IMR-90 (cell line): ENCODE measurements at regions not wholly inside any gene's neighbourhood (a gene's known extent, or its start where the extent isn't known, plus 50 kb on each side); places are given as distances from the start of the nearest gene placed in this dataset.

Experiments
- ATAC-seq: fragments of 200-7000 bp; cut with Tn5 transposase; 2 replicates; pipeline ENCODE4 v1.9.1; 2020; ENCODE audit warnings: low read depth, mild to moderate bottlenecking, moderate library complexity
- BruUV-seq: library from RNA; stranded (reverse); fragments of 400-500 nt; replicated peaks from 2 replicates; lab custom pipeline; 2021; lab: Mats Ljungman, UMichigan
- CTCF ChIA-PET: fragments of 300-600 bp; formaldehyde crosslinking; extraction: SDS; loops from one replicate; lab custom pipeline; 2021; ENCODE audit warnings: antibody characterized with exemption; lab: Yijun Ruan, JAX
- POLR2A ChIA-PET: fragments of 300-600 bp; sonication (Branson Sonifier 250); formaldehyde crosslinking; loops from one replicate; lab custom pipeline; 2022; ENCODE audit warnings: antibody characterized with exemption; ENCODE audit not compliant: unreplicated experiment; lab: Charles Lee
- DNase-seq: peaks from one replicate; pipeline ENCODE4 v3.0.0; 2013
- H2AFZ ChIP-seq: replicated peaks from 2 replicates; pipeline ENCODE3; 2013; ENCODE audit warnings: low read length, mild to moderate bottlenecking; ENCODE audit not compliant: poor library complexity
- H2AK5ac ChIP-seq: 2 replicates; pipeline ENCODE4 v1.6.1; 2013; ENCODE audit warnings: low read depth, low read length, inconsistent platforms
- H2AK9ac ChIP-seq: replicated peaks from 2 replicates; pipeline ENCODE3; 2013; ENCODE audit warnings: mild to moderate bottlenecking, low read depth, low read length, moderate library complexity; ENCODE audit not compliant: poor library complexity
- H2BK120ac ChIP-seq: 2 replicates; pipeline ENCODE4 v1.6.1; 2013; ENCODE audit warnings: low read depth, low read length, inconsistent platforms
- H2BK15ac ChIP-seq: 3 replicates; pipeline ENCODE4 v1.6.1; 2013; ENCODE audit warnings: low read depth, low read length, inconsistent platforms
- H2BK20ac ChIP-seq: 2 replicates; pipeline ENCODE4 v1.6.1; 2013; ENCODE audit warnings: low read depth, mild to moderate bottlenecking, inconsistent platforms, low read length, moderate library complexity
- H2BK5ac ChIP-seq: 2 replicates; pipeline ENCODE4 v1.6.1; 2013; ENCODE audit warnings: mild to moderate bottlenecking, low read depth, low read length, inconsistent platforms; ENCODE audit not compliant: poor library complexity, severe bottlenecking
- H3K14ac ChIP-seq: replicated peaks from 2 replicates; pipeline ENCODE4 v1.6.1; 2013; ENCODE audit warnings: low read depth, low read length, inconsistent platforms
- H3K18ac ChIP-seq: 2 replicates; pipeline ENCODE4 v1.6.1; 2013; ENCODE audit warnings: low read depth, low read length, control low read depth
- H3K23ac ChIP-seq: 2 replicates; pipeline ENCODE4 v1.6.1; 2013; ENCODE audit warnings: low read depth, low read length, inconsistent platforms
- H3K27ac ChIP-seq: 2 replicates; pipeline ENCODE4 v1.5.1; 2013; ENCODE audit warnings: mild to moderate bottlenecking, control low read depth, low read length; ENCODE audit not compliant: insufficient read depth
- H3K27me3 ChIP-seq: 2 replicates; pipeline ENCODE4 v1.6.1; 2013; ENCODE audit warnings: low read length; ENCODE audit not compliant: control insufficient read depth, insufficient read depth
- H3K36me3 ChIP-seq: 2 replicates; pipeline ENCODE4 v1.6.1; 2013; ENCODE audit warnings: low read length, mixed read lengths; ENCODE audit not compliant: control insufficient read depth, insufficient read depth
- H3K4ac ChIP-seq: 2 replicates; pipeline ENCODE4 v1.6.1; 2013; ENCODE audit warnings: low read depth, low read length, inconsistent platforms
- H3K4me1 ChIP-seq: 2 replicates; pipeline ENCODE4 v1.6.1; 2013; ENCODE audit warnings: low read length, mixed read lengths; ENCODE audit not compliant: control insufficient read depth, insufficient read depth
- H3K4me2 ChIP-seq: 2 replicates; pipeline ENCODE4 v1.6.1; 2013; ENCODE audit warnings: low read depth, mild to moderate bottlenecking, control low read depth, low read length, moderate library complexity
- H3K4me3 ChIP-seq: 2 replicates; pipeline ENCODE4 v1.5.1; 2013; ENCODE audit warnings: low read depth, mild to moderate bottlenecking, control low read depth, low read length, moderate library complexity; ENCODE audit not compliant: insufficient read depth
- H3K56ac ChIP-seq: 2 replicates; pipeline ENCODE4 v1.6.1; 2013; ENCODE audit warnings: low read length, inconsistent platforms; ENCODE audit not compliant: insufficient read depth; ENCODE audit errors: extremely low read depth
- H3K79me1 ChIP-seq, 2 experiments: 2 replicates each; pipeline ENCODE4 v1.6.1; 2013; ENCODE audit warnings: low read length in 2 of 2, inconsistent platforms in 1 of 2, low read depth in 1 of 2
- H3K9ac ChIP-seq: 2 replicates; pipeline ENCODE4 v1.6.1; 2013; ENCODE audit warnings: low read depth, low read length, control low read depth
- H3K9me1 ChIP-seq: 2 replicates; pipeline ENCODE4 v1.6.1; 2013; ENCODE audit warnings: low read length, inconsistent platforms; ENCODE audit not compliant: insufficient read depth
- H3K9me3 ChIP-seq: 2 replicates; pipeline ENCODE4 v1.6.1; 2013; ENCODE audit warnings: low read length; ENCODE audit not compliant: control insufficient read depth, insufficient read depth
- H4K20me1 ChIP-seq: 2 replicates; pipeline ENCODE4 v1.6.1; 2013; ENCODE audit warnings: low read length, inconsistent platforms; ENCODE audit not compliant: insufficient read depth
- H4K5ac ChIP-seq: 2 replicates; pipeline ENCODE4 v1.6.1; 2013; ENCODE audit warnings: mild to moderate bottlenecking, low read depth, low read length, control low read depth
- H4K8ac ChIP-seq, 2 experiments: 2 replicates each; pipeline ENCODE4 v1.6.1; 2013; ENCODE audit warnings: low read depth in 2 of 2, low read length in 2 of 2, control low read depth in 1 of 2, inconsistent platforms in 1 of 2
- H4K91ac ChIP-seq: 2 replicates; pipeline ENCODE4 v1.6.1; 2013; ENCODE audit warnings: low read depth, low read length, inconsistent platforms; ENCODE audit not compliant: insufficient read depth
- BHLHE40 ChIP-seq: fragments of 150-350 bp; IDR thresholded peaks from 2 replicates; pipeline ENCODE4 v1.6.1; 2016; ENCODE audit warnings: mild to moderate bottlenecking, low read depth, low read length
- CEBPB ChIP-seq: IDR thresholded peaks from 2 replicates; pipeline ENCODE4 v1.6.1; 2012; ENCODE audit warnings: low read depth, low read length, improper control_type of control experiment
- CHD1 ChIP-seq: IDR thresholded peaks from 2 replicates; pipeline ENCODE4 v1.6.1; 2012; ENCODE audit warnings: low read depth, low read length, improper control_type of control experiment
- ELK1 ChIP-seq: fragments of 150-350 bp; IDR thresholded peaks from 2 replicates; pipeline ENCODE4 v1.6.1; 2016; ENCODE audit warnings: low read depth, mild to moderate bottlenecking, low read length, moderate library complexity, borderline replicate concordance
- FOS ChIP-seq: fragments of 150-350 bp; IDR thresholded peaks from 2 replicates; pipeline ENCODE4 v1.6.1; 2016; ENCODE audit warnings: low read depth, low read length
- MAFK ChIP-seq: IDR thresholded peaks from 2 replicates; pipeline ENCODE4 v1.6.1; 2012; ENCODE audit warnings: low read depth, low read length, improper control_type of control experiment
- MAZ ChIP-seq: IDR thresholded peaks from 2 replicates; pipeline ENCODE4 v1.6.1; 2012; ENCODE audit warnings: low read depth, mild to moderate bottlenecking, low read length, improper control_type of control experiment, moderate library complexity, borderline replicate concordance
- MXI1 ChIP-seq: IDR thresholded peaks from 2 replicates; pipeline ENCODE4 v1.6.1; 2012; ENCODE audit warnings: low read depth, mild to moderate bottlenecking, low read length, moderate library complexity, borderline replicate concordance
- NFE2L2 ChIP-seq: fragments of 150-350 bp; IDR thresholded peaks from 2 replicates; pipeline ENCODE4 v1.6.1; 2016; ENCODE audit warnings: low read depth, mild to moderate bottlenecking, low read length
- POLR2A ChIP-seq: IDR thresholded peaks from 2 replicates; pipeline ENCODE4 v1.6.1; 2012; ENCODE audit warnings: mild to moderate bottlenecking, low read depth, low read length
- RAD21 ChIP-seq: IDR thresholded peaks from 2 replicates; pipeline ENCODE4 v1.6.1; 2012; ENCODE audit warnings: low read length, improper control_type of control experiment
- RCOR1 ChIP-seq: IDR thresholded peaks from 2 replicates; pipeline ENCODE4 v1.6.1; 2012; ENCODE audit warnings: mild to moderate bottlenecking, low read length, improper control_type of control experiment; ENCODE audit not compliant: insufficient replicate concordance
- RFX5 ChIP-seq: IDR thresholded peaks from 2 replicates; pipeline ENCODE4 v1.8.0; 2012; ENCODE audit warnings: low read depth, mild to moderate bottlenecking, low read length, moderate library complexity
- SMC3 ChIP-seq: fragments of 150-350 bp; IDR thresholded peaks from 2 replicates; pipeline ENCODE4 v1.6.1; 2016; ENCODE audit warnings: low read depth, mild to moderate bottlenecking, antibody characterized with exemption, low read length, moderate library complexity
- USF2 ChIP-seq: fragments of 150-350 bp; IDR thresholded peaks from 2 replicates; pipeline ENCODE4 v1.6.1; 2017; ENCODE audit warnings: mild to moderate bottlenecking, antibody characterized with exemption, low read length, low read depth
- WGBS, 2 experiments: methylation state at CpG; one replicate each; pipeline versions ENCODE4 v1.1.5 to v1.1.7; 2013; ENCODE audit warnings: missing lambda C conversion rate in 2 of 2; ENCODE audit not compliant: insufficient read length in 1 of 2; ENCODE audit errors: extremely low coverage in 2 of 2; 5-methylcytosine and 5-hydroxymethylcytosine counted together
- dilution Hi-C: fragments of 300-500 bp; cut with HindIII; formaldehyde crosslinking; loops from one replicate; pipeline ENCODE4 v1.14.3; 2018; ENCODE audit warnings: low sequenced_read_pairs; ENCODE audit not compliant: unreplicated experiment
- in situ Hi-C: fragments of 300-500 bp; cut with MboI; formaldehyde crosslinking; loops from 3 replicates; pipeline ENCODE4 v1.14.3; 2019; ENCODE audit warnings: low sequenced_read_pairs, inconsistent platforms, mixed read lengths
- intact Hi-C: fragments of 100-400 bp; cut with micrococcal nuclease; formaldehyde crosslinking; loops from 2 replicates; pipeline ENCODE4 v1.10.0; 2022
- TF ChIP-seq, protein P1 (sequence below): conservative IDR thresholded peaks from 2 replicates; pipeline ENCODE4 v1.5.1; 2012; ENCODE audit warnings: mild to moderate bottlenecking, low read depth, low read length, improper control_type of control experiment

- no peak overlapping the region for H3K4me3 ChIP-seq
- no peak overlapping the region for H2BK20ac ChIP-seq
- no peak overlapping the region for H4K91ac ChIP-seq
- H3K9me3 ChIP-seq: peaks cover 2% of the 10 kb centered on the region; the same call in 1 of the 2 replicates
- ATAC-seq: no peak
- ChIA-PET POLR2A (no interaction called here), CTCF (no interaction called here)
- no peak overlapping the region for H3K18ac ChIP-seq
- no peaks in the 10 kb centered on the region for H3K27me3 ChIP-seq
- no peak overlapping the region for H3K56ac ChIP-seq
- no peaks in the 10 kb centered on the region for H3K36me3 ChIP-seq
- no peak overlapping the region for H3K23ac ChIP-seq
- no peak overlapping the region for H3K4ac ChIP-seq
- H3K4me2 ChIP-seq: no peak overlapping the region
- dilution Hi-C loops: no loop called here
- H3K27ac ChIP-seq: no peak overlapping the region
- H2AK5ac ChIP-seq: no peak overlapping the region
- H2BK120ac ChIP-seq: no peak overlapping the region
- H2AFZ ChIP-seq: no peak overlapping the region
- in situ Hi-C loops: no loop called here
- H3K9ac ChIP-seq: no peak overlapping the region
- H4K8ac ChIP-seq: no peak overlapping the region
- no peak overlapping the region for H2BK15ac ChIP-seq
- no peaks in the 10 kb centered on the region for H4K20me1 ChIP-seq
- DNase-seq: no peak
- intact Hi-C loops: no loop called here
- no peak overlapping the region for H3K14ac ChIP-seq
- H3K4me1 ChIP-seq: no peaks in the 10 kb centered on the region
- WGBS, 2 experiments: no CpG with 5 or more reads among the region's 2 CpGs
- no TSS peak for BruUV-seq
- TF ChIP-seq RCOR1 (no peak), CEBPB (no peak), POLR2A (no peak), CHD1 (no peak), MXI1 (no peak), MAFK (no peak), MAZ (no peak), RAD21 (no peak), RFX5 (no peak), ELK1 (no peak), SMC3 (no peak), FOS (no peak), BHLHE40 (no peak), NFE2L2 (no peak), USF2 (no peak)
- TF ChIP-seq, protein P1, sequence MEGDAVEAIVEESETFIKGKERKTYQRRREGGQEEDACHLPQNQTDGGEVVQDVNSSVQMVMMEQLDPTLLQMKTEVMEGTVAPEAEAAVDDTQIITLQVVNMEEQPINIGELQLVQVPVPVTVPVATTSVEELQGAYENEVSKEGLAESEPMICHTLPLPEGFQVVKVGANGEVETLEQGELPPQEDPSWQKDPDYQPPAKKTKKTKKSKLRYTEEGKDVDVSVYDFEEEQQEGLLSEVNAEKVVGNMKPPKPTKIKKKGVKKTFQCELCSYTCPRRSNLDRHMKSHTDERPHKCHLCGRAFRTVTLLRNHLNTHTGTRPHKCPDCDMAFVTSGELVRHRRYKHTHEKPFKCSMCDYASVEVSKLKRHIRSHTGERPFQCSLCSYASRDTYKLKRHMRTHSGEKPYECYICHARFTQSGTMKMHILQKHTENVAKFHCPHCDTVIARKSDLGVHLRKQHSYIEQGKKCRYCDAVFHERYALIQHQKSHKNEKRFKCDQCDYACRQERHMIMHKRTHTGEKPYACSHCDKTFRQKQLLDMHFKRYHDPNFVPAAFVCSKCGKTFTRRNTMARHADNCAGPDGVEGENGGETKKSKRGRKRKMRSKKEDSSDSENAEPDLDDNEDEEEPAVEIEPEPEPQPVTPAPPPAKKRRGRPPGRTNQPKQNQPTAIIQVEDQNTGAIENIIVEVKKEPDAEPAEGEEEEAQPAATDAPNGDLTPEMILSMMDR: no peak
- H3K79me1 ChIP-seq: no peaks in the 10 kb centered on the region
- no peak overlapping the region for H2AK9ac ChIP-seq
- no peak overlapping the region for H2BK5ac ChIP-seq
- no peak overlapping the region for H4K5ac ChIP-seq
- H3K9me1 ChIP-seq: no peaks in the 10 kb centered on the region
Measured at GRCh38 chr2:107437807-107438206, 388.9 kb upstream of the RGPD4 start.
